ENCODE measurements at regions not wholly inside any gene's neighbourhood (a gene's known extent, or its start where the extent isn't known, plus 50 kb on each side); places are given as distances from the start of the nearest gene placed in this dataset.

DNA sequence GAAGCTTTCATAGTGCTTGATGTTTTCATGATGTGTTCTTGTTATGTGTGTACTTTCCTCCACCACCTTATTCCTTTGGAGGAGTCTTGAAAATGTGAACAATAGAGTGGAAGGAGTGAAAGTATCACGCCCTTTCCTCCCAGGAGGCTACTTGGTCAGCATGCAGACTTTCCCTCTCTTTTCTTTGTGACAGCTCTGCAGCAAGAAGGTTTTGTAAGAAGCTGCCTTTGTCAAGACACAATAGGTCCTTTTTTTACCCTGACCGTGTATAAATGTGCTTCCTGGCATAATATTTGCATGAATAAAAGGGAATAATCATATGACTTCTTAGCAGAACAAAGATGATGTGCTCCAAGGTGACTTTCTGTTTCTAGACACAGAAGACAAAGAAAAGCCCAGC, 882.6 kb upstream of the SLITRK5 start:
- TF ChIP-seq, protein P1, sequence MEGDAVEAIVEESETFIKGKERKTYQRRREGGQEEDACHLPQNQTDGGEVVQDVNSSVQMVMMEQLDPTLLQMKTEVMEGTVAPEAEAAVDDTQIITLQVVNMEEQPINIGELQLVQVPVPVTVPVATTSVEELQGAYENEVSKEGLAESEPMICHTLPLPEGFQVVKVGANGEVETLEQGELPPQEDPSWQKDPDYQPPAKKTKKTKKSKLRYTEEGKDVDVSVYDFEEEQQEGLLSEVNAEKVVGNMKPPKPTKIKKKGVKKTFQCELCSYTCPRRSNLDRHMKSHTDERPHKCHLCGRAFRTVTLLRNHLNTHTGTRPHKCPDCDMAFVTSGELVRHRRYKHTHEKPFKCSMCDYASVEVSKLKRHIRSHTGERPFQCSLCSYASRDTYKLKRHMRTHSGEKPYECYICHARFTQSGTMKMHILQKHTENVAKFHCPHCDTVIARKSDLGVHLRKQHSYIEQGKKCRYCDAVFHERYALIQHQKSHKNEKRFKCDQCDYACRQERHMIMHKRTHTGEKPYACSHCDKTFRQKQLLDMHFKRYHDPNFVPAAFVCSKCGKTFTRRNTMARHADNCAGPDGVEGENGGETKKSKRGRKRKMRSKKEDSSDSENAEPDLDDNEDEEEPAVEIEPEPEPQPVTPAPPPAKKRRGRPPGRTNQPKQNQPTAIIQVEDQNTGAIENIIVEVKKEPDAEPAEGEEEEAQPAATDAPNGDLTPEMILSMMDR (IDR thresholded peaks at IDR 0.05) = no peak
- TF ChIP-seq EP300 (IDR thresholded peaks at IDR 0.05) = no peak
- TF ChIP-seq POLR2A (IDR thresholded peaks at IDR 0.05) = no peak
